Kidney epithelial cell (primary cell): ENCODE measurements at regions not wholly inside any gene's neighbourhood (a gene's known extent, or its start where the extent isn't known, plus 50 kb on each side); places are given as distances from the start of the nearest gene placed in this dataset.
"Not testable (repeated sequence)": the region's sequence is repeated elsewhere in the genome, so short reads cannot be mapped to it uniquely, and the experiment has no call there.

Source experiments
- DNase-seq: peaks from one replicate; pipeline ENCODE4 v3.0.0-alpha.2; 2010; ENCODE audit warnings: low read depth
- H3K27me3 ChIP-seq: 2 replicates; pipeline ENCODE4 v1.6.0; 2011; ENCODE audit warnings: low read length; ENCODE audit not compliant: control insufficient read depth, insufficient read depth
- H3K36me3 ChIP-seq: 2 replicates; pipeline ENCODE4 v1.5.1; 2011; ENCODE audit warnings: low read length; ENCODE audit not compliant: control insufficient read depth, insufficient read depth
- H3K4me3 ChIP-seq: 2 replicates; pipeline ENCODE4 v1.5.1; 2011; ENCODE audit warnings: low read depth, mild to moderate bottlenecking, control low read depth, low read length
- CTCF ChIP-seq: IDR thresholded peaks from 2 replicates; pipeline ENCODE4 v1.5.1; 2011; ENCODE audit warnings: mild to moderate bottlenecking, moderate library complexity, low read length, control low read depth, inconsistent platforms; ENCODE audit not compliant: insufficient read depth, poor library complexity, severe bottlenecking

- Histone ChIP-seq H3K27me3 (no peaks in the 10 kb centered on the region), H3K4me3 (no peak overlapping the region), H3K36me3 (no peaks in the 10 kb centered on the region)
- no peak for DNase-seq
- no peak for TF ChIP-seq CTCF
These were observed 1160.1 kb downstream of the RPIA start for GRCh38 chr2:89851583-89851905.

- H3K4me3 ChIP-seq, H3K27me3 ChIP-seq, DNase-seq: not testable (repeated sequence)
These were observed 1162.0 kb downstream of the RPIA start for GRCh38 chr2:89853427-89853826.

GRCh38 chr2:89855752-89856151 is 1164.3 kb downstream of the RPIA start:
- not testable (repeated sequence) for DNase-seq

More at GRCh38 chr2:89853427-89853826, 1162.0 kb downstream of the RPIA start:
- not testable (repeated sequence) for H3K36me3 ChIP-seq

GRCh38 chr2:89856305-89856704 is 1164.8 kb downstream of the RPIA start:
- H3K27me3 ChIP-seq, H3K36me3 ChIP-seq, H3K4me3 ChIP-seq, DNase-seq: not testable (repeated sequence)

More at GRCh38 chr2:89855752-89856151, 1164.3 kb downstream of the RPIA start:
- not testable (repeated sequence) for H3K36me3 ChIP-seq, H3K27me3 ChIP-seq, H3K4me3 ChIP-seq

- H3K36me3 ChIP-seq, H3K27me3 ChIP-seq, DNase-seq, H3K4me3 ChIP-seq: not testable (repeated sequence)
These were observed 1170.7 kb downstream of the RPIA start for GRCh38 chr2:89862164-89862563.

GRCh38 chr2:89863209-89863608 is 1171.7 kb downstream of the RPIA start:
- H3K27me3 ChIP-seq, H3K36me3 ChIP-seq, DNase-seq, H3K4me3 ChIP-seq: not testable (repeated sequence)

GRCh38 chr2:89874810-89875595 is 1183.5 kb downstream of the RPIA start:
- DNase-seq, H3K4me3 ChIP-seq, H3K27me3 ChIP-seq, H3K36me3 ChIP-seq: not testable (repeated sequence)

GRCh38 chr2:89876445-89876844 is 1185.0 kb downstream of the RPIA start:
- H3K36me3 ChIP-seq, H3K4me3 ChIP-seq, H3K27me3 ChIP-seq, DNase-seq: not testable (repeated sequence)

- not testable (repeated sequence) for H3K36me3 ChIP-seq, H3K27me3 ChIP-seq, DNase-seq, H3K4me3 ChIP-seq
These were observed 1185.4 kb downstream of the RPIA start for GRCh38 chr2:89876878-89877277.

GRCh38 chr2:89882880-89883279 is 1191.4 kb downstream of the RPIA start:
- not testable (repeated sequence) for H3K27me3 ChIP-seq, DNase-seq, H3K4me3 ChIP-seq, H3K36me3 ChIP-seq

- H3K36me3 ChIP-seq, H3K4me3 ChIP-seq, H3K27me3 ChIP-seq, DNase-seq: not testable (repeated sequence)
These were observed 1192.2 kb downstream of the RPIA start for GRCh38 chr2:89883624-89884023.

- not testable (repeated sequence) for H3K4me3 ChIP-seq, H3K27me3 ChIP-seq, DNase-seq, H3K36me3 ChIP-seq
These were observed 1193.6 kb downstream of the RPIA start for GRCh38 chr2:89885071-89885470.

- H3K27me3 ChIP-seq, H3K4me3 ChIP-seq, H3K36me3 ChIP-seq, DNase-seq: not testable (repeated sequence)
These were observed 1197.2 kb downstream of the RPIA start for GRCh38 chr2:89888693-89889092.

GRCh38 chr2:89890185-89890773 is 1198.8 kb downstream of the RPIA start:
- not testable (repeated sequence) for H3K36me3 ChIP-seq, H3K27me3 ChIP-seq, H3K4me3 ChIP-seq, DNase-seq
